HEK293T (cell line): ENCODE measurements at regions not wholly inside any gene's neighbourhood (a gene's known extent, or its start where the extent isn't known, plus 50 kb on each side); places are given as distances from the start of the nearest gene placed in this dataset.
"Not testable (repeated sequence)": the region's sequence is repeated elsewhere in the genome, so short reads cannot be mapped to it uniquely, and the experiment has no call there.

Source experiments
- ARNT ChIP-seq: fragments of 450-650 bp; IDR thresholded peaks from 2 replicates; pipeline ENCODE4 v1.6.1; 2017; ENCODE audit warnings: mild to moderate bottlenecking
- BHLHE40 ChIP-seq: fragments of 450-650 bp; IDR thresholded peaks from 2 replicates; pipeline ENCODE4 v1.6.1; 2016; ENCODE audit warnings: mild to moderate bottlenecking, moderate library complexity, borderline replicate concordance
- ELF4 ChIP-seq: fragments of 450-650 bp; IDR thresholded peaks from 2 replicates; pipeline ENCODE4 v1.6.1; 2017; ENCODE audit warnings: antibody characterized with exemption
- FOXA1 ChIP-seq: fragments of 450-650 bp; IDR thresholded peaks from 2 replicates; pipeline ENCODE4 v1.6.1; 2016; ENCODE audit warnings: mild to moderate bottlenecking
- FOXK2 ChIP-seq: fragments of 450-650 bp; IDR thresholded peaks from 2 replicates; pipeline ENCODE4 v1.6.1; 2016; ENCODE audit warnings: mild to moderate bottlenecking
- PKNOX1 ChIP-seq: fragments of 450-650 bp; IDR thresholded peaks from 2 replicates; pipeline ENCODE4 v1.6.1; 2016
- SP1 ChIP-seq: fragments of 450-650 bp; IDR thresholded peaks from 2 replicates; pipeline ENCODE4 v1.6.1; 2017
- TARDBP ChIP-seq: fragments of 450-650 bp; IDR thresholded peaks from 2 replicates; pipeline ENCODE4 v1.6.1; 2016

- TF ChIP-seq TARDBP, SP1, ARNT, PKNOX1, FOXK2, BHLHE40, ELF4, FOXA1: not testable (repeated sequence)
Measured at GRCh38 chr4:9541388-9541915, 97.2 kb downstream of the DEFB131A start.
